B cell (primary cell): ENCODE measurements at regions not wholly inside any gene's neighbourhood (a gene's known extent, or its start where the extent isn't known, plus 50 kb on each side); places are given as distances from the start of the nearest gene placed in this dataset.

Source experiments
- ATAC-seq: fragments of 200-7000 bp; cut with Tn5 transposase; one replicate; pipeline ENCODE4 v1.10.0; 2021; ENCODE audit warnings: low read depth, mild to moderate bottlenecking, moderate number of reproducible peaks, moderate library complexity
- CTCF ChIA-PET: fragments of 350-600 bp; sonication (Branson Sonifier 250); formaldehyde crosslinking; loops from one replicate; lab custom pipeline; 2021; ENCODE audit warnings: antibody characterized with exemption, inconsistent platforms; lab: Charles Lee
- POLR2A ChIA-PET: fragments of 350-600 bp; sonication (Branson Sonifier 250); formaldehyde crosslinking; loops from one replicate; lab custom pipeline; 2021; ENCODE audit warnings: antibody characterized with exemption; lab: Charles Lee
- DNase-seq: peaks from one replicate; pipeline ENCODE4 v3.0.0; 2013
- H2AFZ ChIP-seq: 2 replicates; pipeline ENCODE4 v1.6.1; 2012; ENCODE audit warnings: mild to moderate bottlenecking, low read depth, low read length; ENCODE audit not compliant: insufficient read depth, poor library complexity, severe bottlenecking
- H3K27ac ChIP-seq, 2 donors: 1 replicate in 1 of 2; 2 replicates in 1 of 2; pipeline ENCODE4 v1.5.1; 2012 to 2013; ENCODE audit warnings: low read length in 2 of 2, mild to moderate bottlenecking in 2 of 2, moderate library complexity in 1 of 2
- H3K27me3 ChIP-seq, 4 experiments: fragments of 200-600 bp in 1 of 4; sonication (generic) in 1 of 4; replicated peaks in 1 of 4; 1 replicate in 2 of 4; 2 replicates in 2 of 4; pipeline versions ENCODE4 v1.6.1 to v1.7.0; 2013 to 2016; ENCODE audit warnings: low read length in 3 of 4, mild to moderate bottlenecking in 2 of 4, mixed read lengths in 1 of 4, moderate library complexity in 1 of 4; ENCODE audit not compliant: insufficient read depth in 4 of 4, control insufficient read depth in 3 of 4; ENCODE audit errors: control extremely low read depth in 1 of 4
- H3K36me3 ChIP-seq, 2 experiments: replicated peaks in 1 of 2; 1 replicate in 1 of 2; 2 replicates in 1 of 2; pipeline versions ENCODE4 v1.6.1 to v1.7.1; 2013; ENCODE audit warnings: low read length in 1 of 2; ENCODE audit not compliant: insufficient read depth in 2 of 2, control insufficient read depth in 1 of 2; ENCODE audit errors: control extremely low read depth in 1 of 2, extremely low read depth in 1 of 2
- H3K4me1 ChIP-seq, 2 donors: fragments of 200-600 bp in 1 of 2; sonication (generic) in 1 of 2; 1 replicate in 1 of 2; 2 replicates in 1 of 2; pipeline versions ENCODE4 v1.5.1 to v1.6.1; 2013 to 2017; ENCODE audit warnings: low read length in 2 of 2; ENCODE audit not compliant: control insufficient read depth in 2 of 2, insufficient read depth in 2 of 2
- H3K4me2 ChIP-seq: replicated peaks from 2 replicates; pipeline ENCODE3; 2012; ENCODE audit warnings: mild to moderate bottlenecking, low read depth, low read length; ENCODE audit not compliant: poor library complexity, severe bottlenecking
- H3K4me3 ChIP-seq, 5 experiments: fragments of 200-600 bp in 1 of 5; sonication (generic) in 1 of 5; 1 replicate in 3 of 5; 2 replicates in 2 of 5; pipeline versions ENCODE4 v1.5.1 to v1.7.0; 2011 to 2016; ENCODE audit warnings: low read length in 4 of 5, mild to moderate bottlenecking in 4 of 5, low read depth in 2 of 5, control low read depth in 1 of 5, moderate library complexity in 1 of 5; ENCODE audit not compliant: insufficient read depth in 1 of 5; ENCODE audit errors: control extremely low read depth in 1 of 5, extremely low read depth in 1 of 5
- H3K79me2 ChIP-seq: fragments of 200-600 bp; sonication (generic); one replicate; pipeline ENCODE4 v1.6.0; 2016; ENCODE audit warnings: low read length; ENCODE audit not compliant: control insufficient read depth, insufficient read depth
- H3K9ac ChIP-seq: fragments of 200-600 bp; sonication (generic); 2 replicates; pipeline ENCODE4 v1.6.1; 2017; ENCODE audit warnings: mild to moderate bottlenecking, low read length, moderate library complexity
- H3K9me3 ChIP-seq, 3 donors: one replicate each; pipeline versions ENCODE4 v1.6.1 to v1.7.1; 2013; ENCODE audit warnings: low read length in 2 of 3; ENCODE audit not compliant: control insufficient read depth in 2 of 3, insufficient read depth in 1 of 3; ENCODE audit errors: control extremely low read depth in 1 of 3
- H4K20me1 ChIP-seq: 2 replicates; pipeline ENCODE4 v1.6.0; 2012; ENCODE audit warnings: mild to moderate bottlenecking, low read length; ENCODE audit not compliant: insufficient read depth, control insufficient read depth, poor library complexity, severe bottlenecking
- H3K27ac Mint-ChIP-seq: one replicate; pipeline ENCODE4 v1.8.0; 2021; ENCODE audit warnings: mixed read lengths
- H3K27me3 Mint-ChIP-seq: one replicate; pipeline ENCODE4 v1.8.0; 2021; ENCODE audit warnings: mixed read lengths
- H3K4me1 Mint-ChIP-seq: one replicate; pipeline ENCODE4 v1.8.0; 2021; ENCODE audit warnings: mixed read lengths
- H3K4me3 Mint-ChIP-seq: one replicate; pipeline ENCODE4 v1.8.0; 2021; ENCODE audit warnings: mixed read lengths
- H3K9me3 Mint-ChIP-seq: one replicate; pipeline ENCODE4 v1.8.0; 2022; ENCODE audit warnings: mixed read lengths; ENCODE audit not compliant: insufficient read depth
- CTCF ChIP-seq: fragments of 200-600 bp; IDR thresholded peaks from one replicate; pipeline ENCODE4 v1.8.0; 2022; ENCODE audit warnings: antibody characterized with exemption, mild to moderate bottlenecking
- EZH2 ChIP-seq: IDR thresholded peaks from 2 replicates; pipeline ENCODE4 v1.6.1; 2012; ENCODE audit warnings: borderline replicate concordance, low read depth, mild to moderate bottlenecking, moderate library complexity, low read length; ENCODE audit not compliant: insufficient read depth, poor library complexity, severe bottlenecking
- WGBS: methylation state at CpG from one replicate; pipeline ENCODE4 v1.1.5; 2013; ENCODE audit warnings: missing lambda C conversion rate; ENCODE audit not compliant: insufficient coverage; 5-methylcytosine and 5-hydroxymethylcytosine counted together
- intact Hi-C: fragments of 100-400 bp; cut with micrococcal nuclease; formaldehyde crosslinking; loops from one replicate; pipeline ENCODE4 v1.10.0; 2022

- POLR2A ChIA-PET, result no interaction called here
- no peak overlapping the region for H3K9ac ChIP-seq
Observed at GRCh38 chr11:82092904-82093303, 640.8 kb downstream of the FAM181B start.

DNA sequence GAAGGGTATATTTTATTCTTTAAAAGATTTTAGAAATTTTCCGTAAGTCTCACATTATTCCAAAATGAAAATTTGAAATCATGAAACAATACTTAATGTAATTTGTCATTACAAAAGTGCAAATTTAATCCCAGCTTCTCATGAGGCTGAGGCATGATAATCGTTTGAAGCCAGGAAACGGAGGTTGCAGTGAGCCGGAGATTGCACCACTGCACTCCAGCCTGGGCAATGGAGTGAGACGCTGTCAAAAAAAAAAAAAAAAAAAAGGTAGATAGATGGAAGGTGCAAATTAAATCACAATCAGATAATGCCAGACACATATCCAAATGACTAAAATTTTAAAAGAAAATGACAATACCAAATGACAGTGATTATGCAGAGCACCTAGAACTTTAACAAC is 644.2 kb downstream of the FAM181B start:
- no peak overlapping the region for H3K9ac ChIP-seq
- H2AFZ ChIP-seq, result no peak overlapping the region
- no peak for DNase-seq
- H3K4me1 ChIP-seq, result no peaks in the 10 kb centered on the region
- H3K4me3 ChIP-seq, result no peak overlapping the region
- H3K9me3 ChIP-seq, result no peaks in the 10 kb centered on the region
- H3K79me2 ChIP-seq, result no peaks in the 10 kb centered on the region
- no peaks in the 10 kb centered on the region for H3K27me3 ChIP-seq
- no peak for ATAC-seq
- H3K36me3 ChIP-seq, result no peaks in the 10 kb centered on the region
- ChIA-PET CTCF (no interaction called here), POLR2A (no interaction called here)
- TF ChIP-seq CTCF, result no peak
- no peak for TF ChIP-seq EZH2
- no peaks in the 10 kb centered on the region for H3K4me1 Mint-ChIP-seq
- no peak overlapping the region for H3K27ac ChIP-seq
- no peaks in the 10 kb centered on the region for H4K20me1 ChIP-seq
- H3K4me2 ChIP-seq, result no peak overlapping the region
- intact Hi-C loops, result no loop called here
- no peak overlapping the region for H3K27ac Mint-ChIP-seq
- H3K4me3 Mint-ChIP-seq, result no peak overlapping the region
- WGBS, result 83% methylated on average over 2 of the region's 5 CpGs
- no peaks in the 10 kb centered on the region for H3K27me3 Mint-ChIP-seq
- H3K9me3 Mint-ChIP-seq, result no peaks in the 10 kb centered on the region

More at GRCh38 chr11:82092904-82093303, 640.8 kb downstream of the FAM181B start:
- intact Hi-C loops, result no loop called here
- no peak overlapping the region for H3K27ac ChIP-seq
- no peaks in the 10 kb centered on the region for H3K27me3 Mint-ChIP-seq
- no peaks in the 10 kb centered on the region for H3K9me3 ChIP-seq
- DNase-seq, result no peak
- no peaks in the 10 kb centered on the region for H3K79me2 ChIP-seq
- H3K9me3 Mint-ChIP-seq, result no peaks in the 10 kb centered on the region
- H3K27me3 ChIP-seq, result no peaks in the 10 kb centered on the region
- H3K4me3 Mint-ChIP-seq, result no peak overlapping the region
- no peak overlapping the region for H2AFZ ChIP-seq
- no peak for TF ChIP-seq EZH2
- TF ChIP-seq CTCF, result no peak
- no peak for ATAC-seq
- no peaks in the 10 kb centered on the region for H3K4me1 ChIP-seq
- no peaks in the 10 kb centered on the region for H3K36me3 ChIP-seq
- H3K27ac Mint-ChIP-seq, result no peak overlapping the region
- CTCF ChIA-PET, result no interaction called here
- H4K20me1 ChIP-seq, result no peaks in the 10 kb centered on the region
- no peak overlapping the region for H3K4me2 ChIP-seq
- H3K4me3 ChIP-seq, result no peak overlapping the region
- H3K4me1 Mint-ChIP-seq, result no peaks in the 10 kb centered on the region
